HG03159 (cell line): ENCODE measurements at regions not wholly inside any gene's neighbourhood (a gene's known extent, or its start where the extent isn't known, plus 50 kb on each side); places are given as distances from the start of the nearest gene placed in this dataset.

Experiments used
- ATAC-seq: cut with Tn5 transposase; IDR thresholded peaks from one replicate; pipeline ENCODE4 v1.9.1; 2021; ENCODE audit warnings: mild to moderate bottlenecking, moderate library complexity; ENCODE audit not compliant: unreplicated experiment

- no peak for ATAC-seq
Observed at GRCh38 chr15:46682969-46683791, 1034.1 kb upstream of the SEMA6D start.

GRCh38 chr15:46685096-46685495 lies 1032.2 kb upstream of the SEMA6D start:
- no peak for ATAC-seq

- no peak for ATAC-seq
Observed at GRCh38 chr15:46685681-46686080, 1031.6 kb upstream of the SEMA6D start.

GRCh38 chr15:46696281-46696680 lies 1021.0 kb upstream of the SEMA6D start:
- ATAC-seq: no peak

GRCh38 chr15:46701346-46701745 lies 1016.0 kb upstream of the SEMA6D start:
- no peak for ATAC-seq

- no peak for ATAC-seq
Observed at GRCh38 chr15:46701896-46702295, 1015.4 kb upstream of the SEMA6D start.

- ATAC-seq: no peak
Observed at GRCh38 chr15:46703020-46703861, 1014.1 kb upstream of the SEMA6D start.

GRCh38 chr15:46703871-46704637 lies 1013.3 kb upstream of the SEMA6D start:
- no peak for ATAC-seq

- no peak for ATAC-seq
Observed at GRCh38 chr15:46707452-46707851, 1009.9 kb upstream of the SEMA6D start.

GRCh38 chr15:46708226-46708625 lies 1009.1 kb upstream of the SEMA6D start:
- ATAC-seq: no peak

- ATAC-seq: no peak
Observed at GRCh38 chr15:46709460-46710083, 1007.7 kb upstream of the SEMA6D start.

GRCh38 chr15:46710401-46710960 lies 1006.8 kb upstream of the SEMA6D start:
- no peak for ATAC-seq

- ATAC-seq: no peak
Observed at GRCh38 chr15:46713045-46713444, 1004.3 kb upstream of the SEMA6D start.

GRCh38 chr15:46714950-46715349 lies 1002.4 kb upstream of the SEMA6D start:
- no peak for ATAC-seq

- ATAC-seq: no peak
Observed at GRCh38 chr15:46723308-46723707, 994.0 kb upstream of the SEMA6D start.

GRCh38 chr15:46732060-46732459 lies 985.2 kb upstream of the SEMA6D start:
- ATAC-seq: no peak

- no peak for ATAC-seq
Observed at GRCh38 chr15:46735115-46735514, 982.2 kb upstream of the SEMA6D start.

GRCh38 chr15:46751303-46751702 lies 966.0 kb upstream of the SEMA6D start:
- ATAC-seq: no peak

GRCh38 chr15:46753946-46754345 lies 963.4 kb upstream of the SEMA6D start:
- ATAC-seq: no peak

- ATAC-seq: no peak
Observed at GRCh38 chr15:46763091-46763490, 954.2 kb upstream of the SEMA6D start.
